ENCODE measurements at regions not wholly inside any gene's neighbourhood (a gene's known extent, or its start where the extent isn't known, plus 50 kb on each side); places are given as distances from the start of the nearest gene placed in this dataset.
"Not testable (repeated sequence)": the region's sequence is repeated elsewhere in the genome, so short reads cannot be mapped to it uniquely, and the experiment has no call there.

DNA sequence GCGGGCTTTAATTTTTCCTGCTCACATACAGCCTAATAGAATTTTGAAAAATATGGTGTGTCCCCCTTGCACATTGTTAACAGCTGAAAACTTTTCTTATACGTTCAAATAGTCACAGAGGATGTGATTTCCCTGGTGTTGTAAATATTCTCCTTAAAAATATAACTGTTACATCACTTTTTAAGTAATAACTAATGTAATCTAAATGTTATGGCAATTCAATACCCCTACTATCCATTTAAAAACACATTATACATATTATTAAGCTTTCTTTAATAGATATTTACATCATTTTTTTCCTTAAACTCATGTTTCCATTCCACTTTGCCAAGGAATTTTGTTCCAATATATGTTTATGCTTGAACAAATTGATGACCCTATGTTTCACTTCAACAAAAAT lies 85.5 kb upstream of the S1PR1 start:
- no peak for DNase-seq

GRCh38 chr1:101150670-101151069 lies 86.1 kb upstream of the S1PR1 start:
- DNase-seq = no peak

- DNase-seq = no peak
These were observed 86.6 kb upstream of the S1PR1 start for GRCh38 chr1:101150266-101150665.

GRCh38 chr1:101148980-101149379 lies 87.8 kb upstream of the S1PR1 start:
- DNase-seq = no peak

DNA sequence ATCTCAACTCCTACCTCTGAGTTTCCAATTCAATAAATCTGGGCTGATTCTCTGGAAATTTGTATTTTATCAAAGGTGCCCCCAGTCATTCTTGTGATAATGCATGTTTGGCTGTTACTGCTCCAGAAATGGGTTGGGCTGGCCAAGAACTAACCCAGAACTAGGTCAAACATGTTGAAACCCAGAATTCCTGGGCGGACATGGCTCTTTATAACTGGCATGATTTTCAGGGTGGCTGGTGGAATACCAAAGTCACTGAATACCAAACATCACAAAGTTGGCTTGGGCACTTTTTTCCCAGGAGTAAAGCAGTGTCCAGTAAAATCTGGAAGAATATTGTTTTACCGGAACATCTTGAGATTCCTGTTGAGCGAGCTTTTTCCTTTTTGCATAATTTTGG lies 89.4 kb upstream of the S1PR1 start:
- no peak for DNase-seq

- no peak for DNase-seq
These were observed 91.4 kb upstream of the S1PR1 start for GRCh38 chr1:101145449-101145820.

GRCh38 chr1:101144671-101145448 lies 92.0 kb upstream of the S1PR1 start:
- DNase-seq = no peak

DNA sequence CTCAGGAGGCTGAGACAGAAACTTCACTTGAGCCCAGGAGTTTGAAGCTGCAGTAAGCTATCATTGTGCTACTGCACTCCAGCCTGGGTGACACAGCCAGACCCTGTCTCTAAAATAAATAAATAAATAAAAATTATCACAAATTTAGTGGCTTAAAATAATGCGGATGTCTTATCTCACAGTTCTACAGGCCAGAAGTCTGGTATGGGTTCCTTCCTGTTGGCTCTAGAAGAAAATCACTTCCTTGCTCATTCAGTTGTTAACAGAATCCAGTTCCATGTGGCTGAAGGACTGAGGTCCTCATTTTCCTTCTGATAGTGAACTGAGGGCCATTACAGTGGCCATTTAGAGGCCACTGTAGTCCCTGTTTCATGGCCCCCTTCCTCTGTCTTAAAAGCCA lies 94.6 kb upstream of the S1PR1 start:
- DNase-seq = no peak

- no peak for DNase-seq
These were observed 95.4 kb upstream of the S1PR1 start for GRCh38 chr1:101141376-101141775.

GRCh38 chr1:101139821-101140718 lies 96.7 kb upstream of the S1PR1 start:
- DNase-seq = no peak

- no peak for DNase-seq
These were observed 97.7 kb upstream of the S1PR1 start for GRCh38 chr1:101139130-101139529.

GRCh38 chr1:101137144-101138126 lies 99.4 kb upstream of the S1PR1 start:
- no peak for DNase-seq

DNA sequence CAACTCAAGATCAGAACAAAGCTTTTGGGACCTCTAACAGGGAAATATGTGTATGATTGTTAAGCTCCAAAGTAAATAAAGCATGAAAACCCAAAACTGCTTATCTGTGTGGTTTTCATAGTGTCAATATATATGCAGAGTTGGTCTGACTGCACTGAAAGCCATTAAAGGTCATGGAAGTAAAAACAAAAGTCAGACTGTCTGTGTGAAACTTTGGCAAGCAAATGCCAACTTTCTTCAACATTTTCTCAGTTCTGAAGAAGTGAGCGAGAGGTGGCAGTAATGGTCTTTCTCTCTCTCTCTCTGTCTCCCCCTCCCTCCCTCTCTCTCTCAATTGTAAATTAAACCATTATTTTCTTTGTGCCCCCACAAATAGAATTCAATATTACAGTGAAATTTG lies 100.1 kb upstream of the S1PR1 start:
- no peak for DNase-seq

- DNase-seq = no peak
These were observed 100.5 kb upstream of the S1PR1 start for GRCh38 chr1:101136271-101136670.

GRCh38 chr1:101135526-101135925 lies 101.3 kb upstream of the S1PR1 start:
- DNase-seq = no peak

GRCh38 chr1:101131239-101131843 lies 105.5 kb upstream of the S1PR1 start:
- no peak for DNase-seq

DNA sequence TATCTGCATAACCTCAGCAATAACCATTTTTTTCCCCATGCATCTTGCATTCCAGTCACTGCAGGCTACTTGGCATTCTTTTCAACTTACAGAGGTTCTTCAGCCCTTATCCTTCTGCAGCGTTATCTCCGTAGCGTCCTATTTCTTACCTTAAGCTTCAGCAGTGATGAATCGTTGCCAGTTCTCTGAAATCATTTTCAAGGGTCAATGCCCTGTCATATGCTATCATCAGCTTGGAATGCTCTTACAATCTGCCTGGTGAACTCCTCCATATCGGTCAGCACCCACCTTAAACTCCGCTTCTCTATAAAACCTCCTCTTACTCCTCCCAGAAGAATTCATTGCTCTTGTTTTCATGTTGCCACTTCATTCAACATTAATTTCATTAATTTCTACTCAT lies 105.1 kb upstream of the DPH5 start:
- DNase-seq = no peak

- no peak for DNase-seq
These were observed 103.3 kb upstream of the DPH5 start for GRCh38 chr1:101128846-101129245.

DNA sequence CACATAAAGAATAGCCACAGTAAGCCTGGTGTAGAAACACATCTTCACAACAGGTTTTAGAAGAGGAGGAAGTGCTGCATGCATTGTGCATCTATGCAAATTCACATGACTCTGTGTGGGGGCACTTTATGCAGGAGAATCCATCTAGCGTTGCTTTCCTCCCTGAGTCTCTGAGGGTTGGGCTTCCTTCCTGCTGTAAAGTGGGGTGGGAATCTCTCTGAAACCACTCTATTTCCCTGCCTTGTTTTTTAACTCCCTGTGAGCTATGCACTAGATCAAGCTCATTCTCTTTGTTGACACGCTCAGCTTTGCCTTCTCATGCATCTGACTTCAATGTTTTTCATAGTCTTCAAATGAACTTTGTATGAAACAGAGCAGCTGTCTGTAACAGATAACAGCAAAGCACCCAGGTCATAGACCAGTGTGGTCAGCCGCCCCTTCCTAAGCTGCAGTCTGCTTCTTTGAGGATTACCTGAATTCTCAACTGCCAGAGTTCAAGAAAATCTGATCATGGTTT lies 102.7 kb upstream of the DPH5 start:
- no peak for DNase-seq

GRCh38 chr1:101124405-101124804 lies 98.8 kb upstream of the DPH5 start:
- DNase-seq = no peak

DNA sequence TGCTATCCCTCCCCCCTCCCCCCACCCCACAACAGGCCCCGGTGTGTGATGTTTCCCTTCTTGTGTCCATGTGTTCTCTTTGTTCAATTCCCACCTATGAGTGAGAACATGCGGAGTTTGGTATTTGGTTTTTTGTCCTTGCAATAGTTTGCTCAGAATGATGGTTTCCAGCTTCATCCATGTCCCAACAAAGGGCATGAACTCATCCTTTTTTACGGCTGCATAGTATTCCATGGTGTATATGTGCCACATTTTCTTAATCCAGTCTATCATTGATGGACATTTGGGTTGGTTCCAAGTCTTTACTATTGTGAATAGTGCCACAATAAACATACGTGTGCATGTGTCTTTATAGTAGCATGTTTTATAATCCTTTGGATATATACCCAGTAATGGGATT lies 98.3 kb upstream of the DPH5 start:
- not testable (repeated sequence) for DNase-seq

DNA sequence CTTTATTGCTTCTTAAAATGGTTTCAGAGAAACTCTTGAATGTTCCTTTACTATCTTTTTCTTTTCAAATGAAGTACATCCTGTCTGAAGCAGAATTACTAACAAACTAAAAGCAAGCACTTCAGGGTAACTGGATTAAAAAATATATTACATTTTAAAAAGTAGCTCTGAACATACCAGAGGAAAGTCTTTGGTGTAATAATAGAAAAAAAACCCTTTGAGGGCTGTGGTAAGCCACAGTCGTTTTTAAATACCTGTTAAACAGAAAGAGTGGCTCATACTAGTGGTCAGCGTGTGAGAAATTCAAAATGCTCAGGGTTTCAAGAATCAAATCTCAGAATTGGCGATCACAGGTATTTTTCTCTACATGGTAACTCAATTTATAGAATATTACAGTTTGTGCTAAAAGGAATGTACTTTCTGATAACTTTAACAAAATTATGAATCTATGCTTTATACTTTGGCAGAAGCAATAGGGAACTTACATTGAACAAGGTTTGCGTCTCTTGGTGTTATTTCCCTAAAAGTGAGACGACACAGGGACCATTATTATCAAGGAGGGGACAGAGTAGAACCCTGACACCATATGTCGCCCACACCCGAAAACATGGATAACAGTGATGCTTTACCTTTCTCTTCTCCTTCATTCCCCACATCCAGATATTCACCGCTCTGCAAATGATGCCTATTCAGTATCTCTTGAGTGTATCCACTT lies 97.0 kb upstream of the DPH5 start:
- no peak for DNase-seq
